HG02623 (cell line): ENCODE measurements at regions not wholly inside any gene's neighbourhood (a gene's known extent, or its start where the extent isn't known, plus 50 kb on each side); places are given as distances from the start of the nearest gene placed in this dataset.
A peak's percentile ranks its signal among the peaks of the same experiment; 100 is the strongest.

ENCODE experiments used
- ATAC-seq: cut with Tn5 transposase; IDR thresholded peaks from one replicate; pipeline ENCODE4 v1.9.1; 2021; ENCODE audit warnings: moderate library complexity; ENCODE audit not compliant: unreplicated experiment

GRCh38 chr4:140281828-140282552, 91.5 kb upstream of the SCOC start:
- no peak for ATAC-seq

GRCh38 chr4:140277576-140277975, 95.9 kb upstream of the SCOC start:
- ATAC-seq = no peak

GRCh38 chr4:140271553-140271952, 101.9 kb upstream of the SCOC start:
- ATAC-seq = no peak

- ATAC-seq = no peak
Measured at GRCh38 chr4:140269369-140269768, 104.1 kb upstream of the SCOC start.

GRCh38 chr4:140268186-140268841, 105.1 kb upstream of the SCOC start:
- no peak for ATAC-seq

- no peak for ATAC-seq
Measured at GRCh38 chr4:140267576-140267975, 105.9 kb upstream of the SCOC start.

- no peak for ATAC-seq
Measured at GRCh38 chr4:140266958-140267568, 106.4 kb upstream of the SCOC start.

GRCh38 chr4:140260227-140260626, 106.2 kb upstream of the MAML3 start:
- no peak for ATAC-seq

- ATAC-seq = no peak
Measured at GRCh38 chr4:140258476-140258875, 104.5 kb upstream of the MAML3 start.

- no peak for ATAC-seq
Measured at GRCh38 chr4:140257461-140258305, 103.7 kb upstream of the MAML3 start.

GRCh38 chr4:140256941-140257340, 103.0 kb upstream of the MAML3 start:
- no peak for ATAC-seq

GRCh38 chr4:140256335-140256734, 102.4 kb upstream of the MAML3 start:
- ATAC-seq = no peak

GRCh38 chr4:140255927-140256326, 101.9 kb upstream of the MAML3 start:
- ATAC-seq = no peak

- no peak for ATAC-seq
Measured at GRCh38 chr4:140255467-140255866, 101.5 kb upstream of the MAML3 start.

- ATAC-seq = no peak
Measured at GRCh38 chr4:140254651-140255299, 100.8 kb upstream of the MAML3 start.

GRCh38 chr4:140253556-140254027, 99.6 kb upstream of the MAML3 start:
- ATAC-seq = no peak

- ATAC-seq = peak; percentile 68
Measured at GRCh38 chr4:140252742-140253555, 99.0 kb upstream of the MAML3 start.

GRCh38 chr4:140252141-140252741, 98.3 kb upstream of the MAML3 start:
- peak; percentile 9 for ATAC-seq

- ATAC-seq = no peak
Measured at GRCh38 chr4:140251571-140251970, 97.6 kb upstream of the MAML3 start.
